Thyroid gland (tissue), 4 donors: ENCODE measurements at regions not wholly inside any gene's neighbourhood (a gene's known extent, or its start where the extent isn't known, plus 50 kb on each side); places are given as distances from the start of the nearest gene placed in this dataset.

Experiments
- CTCF ChIP-seq, 6 experiments: fragments of 200-600 bp in 3 of 6; fragments of 450-650 bp in 3 of 6; sonication (generic) in 3 of 6; IDR thresholded peaks; one replicate each; pipeline ENCODE4 v1.5.1; 2016 to 2019; ENCODE audit warnings: antibody characterized with exemption in 6 of 6, mild to moderate bottlenecking in 2 of 6, inconsistent platforms in 1 of 6, moderate library complexity in 1 of 6
- POLR2A ChIP-seq, 2 donors: fragments of 450-650 bp; IDR thresholded peaks; one replicate each; pipeline ENCODE4 v1.6.1; 2017; ENCODE audit warnings: antibody characterized with exemption in 2 of 2, mild to moderate bottlenecking in 2 of 2, moderate library complexity in 1 of 2

DNA sequence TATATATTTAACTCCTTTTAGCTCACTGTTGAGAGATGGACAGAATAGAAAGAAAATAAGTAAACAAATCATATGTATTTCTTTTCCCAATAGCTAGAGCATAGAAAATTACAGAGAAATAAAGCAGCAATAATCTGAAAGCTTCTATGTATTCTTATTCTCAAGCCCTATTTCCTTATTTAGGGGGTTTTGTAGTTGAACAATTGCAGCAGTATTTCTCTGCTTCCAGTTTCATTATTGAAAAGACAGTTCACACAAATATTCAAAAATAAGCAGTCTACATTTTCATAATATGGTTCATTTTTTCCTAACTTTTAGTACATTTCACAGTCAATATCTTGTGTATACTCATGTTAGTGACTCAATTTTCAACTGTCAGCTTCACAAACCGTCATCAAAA, 638.2 kb downstream of the MRPL39 start:
- no peak for TF ChIP-seq CTCF (IDR thresholded peaks at IDR 0.05)
- TF ChIP-seq POLR2A (IDR thresholded peaks at IDR 0.05), result no peak
